SJSA1 (cell line): ENCODE measurements at regions not wholly inside any gene's neighbourhood (a gene's known extent, or its start where the extent isn't known, plus 50 kb on each side); places are given as distances from the start of the nearest gene placed in this dataset.

Experiments
- DNase-seq, 2 experiments: peaks; one replicate each; pipeline ENCODE4 v3.0.0-alpha.2; 2015 to 2020; ENCODE audit warnings: low spot score in 2 of 2, low read depth in 1 of 2
- H3K27ac ChIP-seq: fragments of 250-450 bp; sonication (Bioruptor Pico); 2 replicates; pipeline ENCODE4 v1.5.1; 2020; ENCODE audit warnings: mild to moderate bottlenecking, moderate library complexity
- H3K27me3 ChIP-seq: fragments of 250-450 bp; sonication (Bioruptor Pico); replicated peaks from 2 replicates; pipeline ENCODE4 v1.5.1; 2020; ENCODE audit warnings: mild to moderate bottlenecking, moderate library complexity
- H3K36me3 ChIP-seq: fragments of 250-450 bp; sonication (Bioruptor Pico); 2 replicates; pipeline ENCODE4 v1.5.1; 2020; ENCODE audit warnings: mild to moderate bottlenecking
- H3K4me1 ChIP-seq: fragments of 250-450 bp; sonication (Bioruptor Pico); replicated peaks from 2 replicates; pipeline ENCODE4 v1.6.1; 2021; ENCODE audit warnings: mild to moderate bottlenecking
- H3K4me3 ChIP-seq: fragments of 250-450 bp; sonication (Bioruptor Pico); 2 replicates; pipeline ENCODE4 v1.5.1; 2020; ENCODE audit warnings: mild to moderate bottlenecking
- H3K9me3 ChIP-seq: fragments of 250-450 bp; sonication (Bioruptor Pico); replicated peaks from 2 replicates; pipeline ENCODE4 v1.5.1; 2020; ENCODE audit warnings: mild to moderate bottlenecking

DNA sequence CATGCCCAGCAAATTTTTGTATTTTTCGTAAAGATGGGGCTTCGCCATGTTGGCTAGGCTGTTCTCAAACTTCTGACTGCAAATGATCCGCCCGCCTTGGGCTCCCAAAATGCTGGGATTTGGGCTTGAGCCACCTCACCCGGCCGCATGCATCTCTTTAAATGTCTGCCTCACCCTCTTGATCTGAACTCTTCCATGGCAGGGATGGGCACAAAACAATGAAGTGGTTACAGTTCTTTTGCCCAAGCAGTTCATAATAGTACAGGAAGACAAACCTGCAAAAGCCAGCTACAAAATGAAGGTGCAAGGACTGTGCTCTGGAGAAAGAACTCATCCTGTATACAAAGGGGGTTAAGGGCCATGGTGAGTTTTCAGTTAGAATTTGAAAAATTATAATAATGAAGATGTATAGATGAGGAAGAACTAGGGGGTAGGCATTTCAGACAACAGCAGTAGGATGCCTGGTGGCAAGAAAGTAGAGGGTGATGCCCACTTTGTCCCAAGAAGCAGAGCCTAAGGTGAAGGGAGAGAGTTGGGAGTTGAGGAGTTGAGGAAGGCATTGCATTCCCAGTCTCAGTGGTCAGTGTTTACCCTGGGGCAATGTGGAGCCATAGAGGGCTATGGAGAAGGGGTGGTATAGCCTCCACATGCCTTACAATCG, 160.8 kb upstream of the MYCN start:
- H3K4me1 ChIP-seq: peaks cover 10% of the 10 kb centered on the region; the same call in 1 of the 2 replicates
- no peak for DNase-seq

DNA sequence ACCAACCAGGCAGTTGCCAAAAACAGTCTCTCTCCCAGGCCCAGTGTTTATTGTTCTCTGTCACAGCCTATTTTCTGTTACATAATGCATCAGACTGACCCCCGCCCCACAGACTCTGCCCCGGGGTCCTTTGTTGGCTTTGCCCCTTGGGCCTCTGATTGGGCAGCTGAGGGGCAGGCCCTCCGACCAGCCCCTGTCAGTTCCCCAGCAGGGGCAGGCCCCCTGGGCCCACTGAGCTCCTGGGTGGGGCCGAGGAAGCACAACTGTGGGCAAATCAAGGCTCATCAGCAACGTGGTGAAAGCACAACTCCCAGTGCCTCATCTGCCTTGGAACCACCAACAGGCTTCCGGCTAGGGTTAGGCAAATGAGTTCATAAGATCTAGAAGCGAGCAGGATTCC, 160.1 kb upstream of the MYCN start:
- no peak overlapping the region for H3K4me3 ChIP-seq
- no peaks in the 10 kb centered on the region for H3K36me3 ChIP-seq
- no peak for DNase-seq
- H3K27me3 ChIP-seq: no peaks in the 10 kb centered on the region
- H3K27ac ChIP-seq: no peak overlapping the region
- peaks cover 10% of the 10 kb centered on the region; the same call in 1 of the 2 replicates for H3K4me1 ChIP-seq
- H3K9me3 ChIP-seq: no peaks in the 10 kb centered on the region

More for the DNA sequence above, 160.8 kb upstream of the MYCN start:
- no peaks in the 10 kb centered on the region for H3K36me3 ChIP-seq
- H3K9me3 ChIP-seq: no peaks in the 10 kb centered on the region
- no peaks in the 10 kb centered on the region for H3K27me3 ChIP-seq
- H3K4me3 ChIP-seq: no peak overlapping the region
- no peak overlapping the region for H3K27ac ChIP-seq

GRCh38 chr2:15780912-15781574, 159.3 kb upstream of the MYCN start:
- Histone ChIP-seq H3K9me3 (no peaks in the 10 kb centered on the region), H3K27me3 (no peaks in the 10 kb centered on the region)
- no peak for DNase-seq

DNA sequence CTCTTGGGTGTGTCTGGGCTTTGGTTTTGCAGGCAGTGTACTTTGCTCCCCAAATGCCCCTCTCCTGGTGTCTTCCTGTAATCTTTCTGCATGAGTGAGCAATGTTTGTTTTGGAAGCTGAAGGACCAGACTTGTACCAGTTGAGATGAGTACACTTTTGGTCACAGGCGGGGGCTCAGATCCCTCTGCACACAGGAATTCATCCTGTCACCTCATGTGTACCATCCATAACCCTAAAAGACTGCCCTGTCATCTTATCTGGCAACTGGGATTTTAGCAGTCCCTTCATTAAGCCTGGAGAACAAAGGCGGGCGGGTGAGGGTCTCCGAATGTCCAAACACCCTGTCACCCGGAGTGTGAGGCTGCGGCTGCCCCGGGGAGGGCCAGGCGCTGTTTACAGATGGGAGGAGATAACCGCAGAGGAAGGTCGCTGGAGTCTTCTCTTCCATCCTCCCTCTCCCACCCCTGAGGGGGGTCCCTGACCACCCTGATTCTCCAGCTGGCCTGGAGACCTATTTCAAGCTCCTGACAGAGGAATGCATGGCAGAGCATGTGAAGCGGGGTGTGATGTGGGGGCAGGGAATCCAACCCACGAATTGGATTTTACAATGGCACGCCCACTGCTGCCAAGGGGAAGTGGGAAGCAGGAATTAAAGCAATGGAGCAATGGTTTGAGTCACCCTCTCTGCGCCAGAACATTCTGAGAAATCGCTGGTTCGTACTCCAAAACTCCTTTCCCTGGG, 158.2 kb upstream of the MYCN start:
- peak; percentile 41 to 52 for DNase-seq

More at GRCh38 chr2:15780912-15781574, 159.3 kb upstream of the MYCN start:
- Histone ChIP-seq H3K27ac (no peak overlapping the region), H3K36me3 (no peaks in the 10 kb centered on the region), H3K4me3 (no peak overlapping the region), H3K4me1 (peaks cover 10% of the 10 kb centered on the region; the same call in 1 of the 2 replicates)

GRCh38 chr2:15782769-15783294, 157.5 kb upstream of the MYCN start:
- Histone ChIP-seq H3K36me3 (no peaks in the 10 kb centered on the region), H3K4me3 (no peak overlapping the region), H3K27ac (no peak overlapping the region), H3K4me1 (peaks cover 10% of the 10 kb centered on the region; the same call in 1 of the 2 replicates), H3K27me3 (no peaks in the 10 kb centered on the region), H3K9me3 (no peaks in the 10 kb centered on the region)
- no peak for DNase-seq

More for the DNA sequence above, 158.2 kb upstream of the MYCN start:
- Histone ChIP-seq H3K9me3 (no peaks in the 10 kb centered on the region), H3K4me3 (no peak overlapping the region), H3K27me3 (no peaks in the 10 kb centered on the region), H3K36me3 (no peaks in the 10 kb centered on the region), H3K27ac (no peak overlapping the region), H3K4me1 (peaks cover 10% of the 10 kb centered on the region; the same call in 1 of the 2 replicates)

DNA sequence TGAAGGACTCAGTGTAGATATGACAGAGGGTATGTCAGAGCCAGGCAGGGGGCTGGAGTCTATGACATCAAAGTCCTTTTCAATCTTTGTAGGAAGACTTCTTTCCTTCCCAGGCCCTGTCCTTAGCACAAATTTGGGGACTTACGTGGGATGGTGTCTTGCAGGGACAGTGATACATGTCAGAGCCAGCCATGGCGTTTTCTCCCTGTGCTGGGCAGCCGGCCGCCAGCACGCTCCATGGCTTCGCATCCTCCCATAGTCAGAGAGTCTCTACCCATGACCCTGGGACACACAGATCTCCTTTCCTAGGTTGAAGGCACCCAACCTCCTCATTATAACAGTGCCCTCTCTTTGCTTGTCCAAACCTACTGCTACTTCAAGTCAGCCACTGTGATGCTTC, 156.9 kb upstream of the MYCN start:
- Histone ChIP-seq H3K27me3 (no peaks in the 10 kb centered on the region), H3K36me3 (no peaks in the 10 kb centered on the region), H3K9me3 (no peaks in the 10 kb centered on the region)

GRCh38 chr2:15784106-15784885, 156.1 kb upstream of the MYCN start:
- H3K4me1 ChIP-seq: peaks cover 10% of the 10 kb centered on the region; the same call in 1 of the 2 replicates
- DNase-seq: no peak
- no peak overlapping the region for H3K4me3 ChIP-seq
- H3K27ac ChIP-seq: no peak overlapping the region
- H3K36me3 ChIP-seq: no peaks in the 10 kb centered on the region
- no peaks in the 10 kb centered on the region for H3K9me3 ChIP-seq
- no peaks in the 10 kb centered on the region for H3K27me3 ChIP-seq

More for the DNA sequence above, 156.9 kb upstream of the MYCN start:
- DNase-seq: no peak
- Histone ChIP-seq H3K4me1 (peaks cover 10% of the 10 kb centered on the region; the same call in 1 of the 2 replicates), H3K27ac (no peak overlapping the region), H3K4me3 (no peak overlapping the region)

DNA sequence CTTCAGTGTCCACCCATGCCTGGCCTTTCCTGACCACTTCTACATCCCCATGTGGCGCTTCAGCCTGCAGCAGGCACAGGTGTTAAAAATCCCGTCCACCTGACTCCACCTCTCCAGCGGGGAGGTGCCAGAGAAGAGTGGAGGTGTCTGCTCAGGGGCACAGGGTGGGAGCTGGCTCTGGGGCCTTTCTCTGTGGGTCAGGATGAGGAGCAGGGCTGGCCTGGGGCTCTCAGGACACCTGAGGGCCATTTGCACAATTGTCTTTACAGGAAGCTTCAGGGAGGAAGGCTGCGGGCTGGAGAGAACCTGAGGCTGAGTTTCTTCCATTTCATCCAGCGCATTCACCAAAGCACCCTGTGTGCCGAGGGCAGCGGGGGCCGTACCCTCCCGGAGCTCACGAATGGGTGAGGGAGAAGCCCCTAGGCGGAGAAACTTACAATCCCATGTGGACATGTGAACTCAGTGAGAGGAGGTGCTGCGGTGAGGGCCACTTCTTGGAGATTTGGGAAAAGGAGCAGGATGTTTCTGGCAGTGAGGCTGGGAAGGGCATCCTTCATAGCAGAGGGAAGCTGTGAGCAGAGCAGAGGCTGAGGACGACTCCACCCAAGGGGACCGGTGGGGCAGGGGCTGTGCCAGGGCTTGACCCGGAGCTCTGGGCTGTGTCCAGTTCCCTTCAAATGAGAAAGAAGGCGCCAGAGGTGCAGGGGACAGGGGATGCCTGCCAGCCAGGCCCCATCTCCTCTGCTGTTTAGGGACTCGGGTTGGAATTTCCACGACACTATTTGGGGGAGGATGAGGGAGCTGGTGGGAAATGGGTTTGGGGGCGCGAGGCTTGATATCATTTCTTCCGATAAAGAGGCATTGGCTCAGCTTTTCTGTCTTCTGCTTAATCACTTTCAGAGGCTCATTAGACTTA, 155.2 kb upstream of the MYCN start:
- H3K27me3 ChIP-seq: no peaks in the 10 kb centered on the region
- no peak for DNase-seq
- no peak overlapping the region for H3K4me3 ChIP-seq
- H3K9me3 ChIP-seq: no peaks in the 10 kb centered on the region
- H3K27ac ChIP-seq: no peak overlapping the region
- peaks cover 10% of the 10 kb centered on the region; the same call in 1 of the 2 replicates for H3K4me1 ChIP-seq
- H3K36me3 ChIP-seq: no peaks in the 10 kb centered on the region

DNA sequence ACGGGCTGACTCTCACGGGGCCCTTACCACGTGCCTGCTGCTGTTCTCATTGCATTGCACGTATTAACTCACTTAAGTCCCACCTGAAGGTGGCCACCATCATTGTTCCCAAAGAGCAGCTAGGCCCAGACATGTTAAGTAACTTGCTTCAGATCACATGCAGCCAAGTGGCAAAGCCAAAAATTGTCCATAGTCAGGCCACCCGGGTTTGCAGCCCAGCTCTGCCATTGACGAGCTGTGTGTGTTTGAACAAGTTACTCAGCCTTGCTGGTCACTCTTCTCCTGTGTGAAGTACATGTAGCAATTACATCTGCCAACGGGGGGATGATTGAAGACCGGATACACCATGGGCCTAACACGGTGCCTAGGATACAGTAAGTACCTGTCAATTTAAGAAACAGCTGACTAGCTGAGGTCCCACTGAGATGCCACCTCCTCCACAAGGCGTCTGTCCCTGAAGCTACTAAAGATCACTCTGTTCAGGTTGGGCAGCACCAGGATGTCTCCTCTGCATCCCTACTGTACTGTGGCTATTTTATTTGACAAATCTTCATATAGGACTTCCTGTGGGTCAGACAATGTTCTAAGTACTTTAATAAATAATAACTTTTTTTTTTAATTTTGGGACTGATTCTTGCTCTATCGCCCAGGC, 154.2 kb upstream of the MYCN start:
- no peaks in the 10 kb centered on the region for H3K9me3 ChIP-seq
- no peak overlapping the region for H3K4me3 ChIP-seq
- no peak overlapping the region for H3K27ac ChIP-seq
- no peaks in the 10 kb centered on the region for H3K36me3 ChIP-seq
- DNase-seq: no peak
- H3K4me1 ChIP-seq: peaks cover 10% of the 10 kb centered on the region; the same call in 1 of the 2 replicates
- no peaks in the 10 kb centered on the region for H3K27me3 ChIP-seq

DNA sequence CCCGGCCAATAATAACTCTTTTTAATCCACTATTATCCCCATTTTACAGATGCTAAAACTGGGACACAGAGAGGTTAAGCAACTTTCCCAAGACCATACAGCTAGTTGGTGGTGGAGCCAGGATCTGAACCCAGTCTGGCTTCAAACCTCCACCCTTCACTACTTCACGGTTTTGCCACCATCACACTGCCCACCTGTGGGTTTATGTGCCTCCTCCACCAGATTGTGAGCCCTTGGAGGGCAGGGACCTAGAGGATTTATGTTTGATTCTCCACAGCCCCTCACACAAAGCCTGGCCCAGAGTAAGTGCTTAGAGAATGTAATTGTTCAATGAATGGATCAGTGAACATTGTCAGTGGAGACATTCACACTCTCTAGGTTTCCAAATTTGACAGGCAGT, 153.4 kb upstream of the MYCN start:
- Histone ChIP-seq H3K4me1 (peaks cover 9% of the 10 kb centered on the region; the same call in 1 of the 2 replicates), H3K27me3 (no peaks in the 10 kb centered on the region), H3K9me3 (no peaks in the 10 kb centered on the region), H3K27ac (no peak overlapping the region), H3K36me3 (no peaks in the 10 kb centered on the region), H3K4me3 (no peak overlapping the region)
- DNase-seq: no peak

GRCh38 chr2:15787535-15788454, 152.6 kb upstream of the MYCN start:
- Histone ChIP-seq H3K27ac (no peak overlapping the region), H3K27me3 (no peaks in the 10 kb centered on the region), H3K36me3 (no peaks in the 10 kb centered on the region), H3K4me3 (no peak overlapping the region), H3K9me3 (no peaks in the 10 kb centered on the region), H3K4me1 (no peaks in the 10 kb centered on the region; the same call in 1 of the 2 replicates)
- DNase-seq: no peak
